GM12892 (cell line): ENCODE measurements at regions not wholly inside any gene's neighbourhood (a gene's known extent, or its start where the extent isn't known, plus 50 kb on each side); places are given as distances from the start of the nearest gene placed in this dataset.

Experiments
- POLR2A ChIP-seq: IDR thresholded peaks from 2 replicates; pipeline ENCODE4 v1.6.1; 2011; ENCODE audit warnings: low read depth, low read length, control low read depth
- TAF1 ChIP-seq: IDR thresholded peaks from 2 replicates; pipeline ENCODE4 v1.6.1; 2011; ENCODE audit warnings: low read depth, mild to moderate bottlenecking, control low read depth, low read length, borderline replicate concordance

DNA sequence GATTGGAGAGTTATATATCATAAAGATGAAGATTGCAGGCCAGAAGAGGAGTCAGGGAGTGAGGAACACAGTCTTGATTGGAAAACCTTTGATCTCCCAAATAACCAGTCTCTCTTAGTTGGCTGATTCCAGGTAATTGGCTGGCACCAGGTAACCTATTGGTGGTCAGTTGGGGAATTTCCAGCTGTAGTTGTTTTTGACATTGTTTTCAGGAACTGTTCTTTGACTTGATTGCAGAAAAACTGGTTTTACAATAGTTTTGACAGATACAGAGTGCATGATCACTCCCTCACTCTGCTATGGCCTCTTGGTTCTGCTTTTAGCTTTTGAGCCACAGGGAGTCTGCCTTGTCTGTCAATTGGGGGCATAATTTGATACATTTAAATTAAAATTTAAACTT, 71.6 kb downstream of the ZNF641 start:
- TF ChIP-seq TAF1 (no peak), POLR2A (no peak)
